Breast epithelium (tissue), 4 donors: ENCODE measurements at regions not wholly inside any gene's neighbourhood (a gene's known extent, or its start where the extent isn't known, plus 50 kb on each side); places are given as distances from the start of the nearest gene placed in this dataset.

Experiments used
- DNase-seq, 2 donors: peaks; one replicate each; pipeline ENCODE4 v3.0.0-alpha.2; 2019; ENCODE audit warnings: low spot score in 2 of 2
- H3K27ac ChIP-seq, 2 donors: fragments of 200-600 bp; sonication (generic) in 1 of 2; one replicate each; pipeline ENCODE4 v1.5.1; 2016 to 2019; ENCODE audit warnings: mild to moderate bottlenecking in 1 of 2
- H3K27me3 ChIP-seq, 2 donors: fragments of 200-600 bp; sonication (generic) in 1 of 2; one replicate each; pipeline versions ENCODE4 v1.5.1 to v1.6.0; 2017 to 2019; ENCODE audit warnings: control low read depth in 1 of 2, mild to moderate bottlenecking in 1 of 2
- H3K36me3 ChIP-seq: fragments of 200-600 bp; one replicate; pipeline ENCODE4 v1.5.1; 2019
- H3K4me1 ChIP-seq, 2 donors: fragments of 200-600 bp; sonication (generic); one replicate each; pipeline ENCODE4 v1.5.1; 2016 to 2019; ENCODE audit warnings: control low read depth in 1 of 2
- H3K4me3 ChIP-seq, 3 donors: fragments of 200-600 bp; sonication (generic); 1 replicate in 2 of 3; 2 replicates in 1 of 3; pipeline ENCODE4 v1.5.1; 2016 to 2019; ENCODE audit warnings: mild to moderate bottlenecking in 3 of 3, moderate library complexity in 2 of 3
- H3K9me3 ChIP-seq, 2 donors: fragments of 200-600 bp; sonication (generic) in 1 of 2; one replicate each; pipeline ENCODE4 v1.5.1; 2016 to 2019; ENCODE audit warnings: control low read depth in 1 of 2
- CTCF ChIP-seq, 3 donors: fragments of 450-650 bp; IDR thresholded peaks; one replicate each; pipeline ENCODE4 v1.5.1; 2016 to 2017; ENCODE audit warnings: antibody characterized with exemption in 3 of 3, mild to moderate bottlenecking in 3 of 3, moderate library complexity in 3 of 3
- POLR2A ChIP-seq: fragments of 450-650 bp; IDR thresholded peaks from one replicate; pipeline ENCODE4 v1.6.1; 2016; ENCODE audit warnings: antibody characterized with exemption, mild to moderate bottlenecking, moderate library complexity
- POLR2AphosphoS5 ChIP-seq, 3 donors: sonication (generic); formaldehyde crosslinking; IDR thresholded peaks; one replicate each; pipeline ENCODE4 v1.6.1; 2017; ENCODE audit warnings: antibody characterized with exemption in 3 of 3
- intact Hi-C: fragments of 100-400 bp; cut with DNase I; formaldehyde crosslinking; loops from one replicate; pipeline ENCODE4 v1.15.1; 2023; ENCODE audit warnings: low total_unique reads

GRCh38 chr11:115887727-115888126, 383.5 kb upstream of the CADM1 start:
- intact Hi-C loops = no loop called here
- no peaks in the 10 kb centered on the region for H3K4me1 ChIP-seq
- TF ChIP-seq CTCF (IDR thresholded peaks at IDR 0.05) = no peak
- TF ChIP-seq POLR2A = no peak
- H3K27me3 ChIP-seq = no peaks in the 10 kb centered on the region
- no peak overlapping the region for H3K27ac ChIP-seq
- no peak overlapping the region for H3K4me3 ChIP-seq
- H3K36me3 ChIP-seq = no peaks in the 10 kb centered on the region
- DNase-seq = no peak
- peaks cover 0 to 1% of the 10 kb centered on the region in 2 donors for H3K9me3 ChIP-seq

- no peaks in the 10 kb centered on the region for H3K36me3 ChIP-seq
- TF ChIP-seq POLR2AphosphoS5 (IDR thresholded peaks at IDR 0.05) (no peak), POLR2A (no peak), CTCF (IDR thresholded peaks at IDR 0.05) (no peak)
- no peak overlapping the region for H3K4me3 ChIP-seq
- intact Hi-C loops = no loop called here
- H3K4me1 ChIP-seq = no peaks in the 10 kb centered on the region
- peaks cover 0 to 5% of the 10 kb centered on the region in 2 donors for H3K9me3 ChIP-seq
- no peaks in the 10 kb centered on the region for H3K27me3 ChIP-seq
- H3K27ac ChIP-seq = no peak overlapping the region
- no peak for DNase-seq
Observed at GRCh38 chr11:115887316-115887715, 383.1 kb upstream of the CADM1 start.

- no peak for DNase-seq
- Histone ChIP-seq H3K4me1 (no peaks in the 10 kb centered on the region), H3K36me3 (no peaks in the 10 kb centered on the region), H3K27me3 (no peaks in the 10 kb centered on the region), H3K4me3 (no peak overlapping the region), H3K9me3 (peaks cover 2 to 13% of the 10 kb centered on the region in 2 donors), H3K27ac (no peak overlapping the region)
- intact Hi-C loops = no loop called here
- no peak for TF ChIP-seq POLR2AphosphoS5 (IDR thresholded peaks at IDR 0.05)
Observed at GRCh38 chr11:115886422-115886733, 382.2 kb upstream of the CADM1 start.

GRCh38 chr11:115885535-115886421, 381.6 kb upstream of the CADM1 start:
- DNase-seq = no peak
- no peaks in the 10 kb centered on the region for H3K36me3 ChIP-seq
- no peak overlapping the region for H3K4me3 ChIP-seq
- intact Hi-C loops = no loop called here
- no peak for TF ChIP-seq POLR2A
- H3K4me1 ChIP-seq = no peaks in the 10 kb centered on the region
- no peaks in the 10 kb centered on the region for H3K27me3 ChIP-seq
- no peak overlapping the region for H3K27ac ChIP-seq
- peaks cover 7 to 16% of the 10 kb centered on the region in 2 donors for H3K9me3 ChIP-seq

- no peak overlapping the region for H3K27ac ChIP-seq
Observed at GRCh38 chr11:115884800-115885534, 380.8 kb upstream of the CADM1 start.

More at GRCh38 chr11:115884800-115885534, 380.8 kb upstream of the CADM1 start:
- Histone ChIP-seq H3K4me1 (no peaks in the 10 kb centered on the region), H3K9me3 (peaks cover 10 to 22% of the 10 kb centered on the region in 2 donors), H3K36me3 (no peaks in the 10 kb centered on the region), H3K4me3 (no peak overlapping the region), H3K27me3 (no peaks in the 10 kb centered on the region)
- no peak for DNase-seq
- intact Hi-C loops = no loop called here
- TF ChIP-seq CTCF (IDR thresholded peaks at IDR 0.05) (no peak), POLR2A (no peak), POLR2AphosphoS5 (IDR thresholded peaks at IDR 0.05) (no peak)
